ENCODE measurements at regions not wholly inside any gene's neighbourhood (a gene's known extent, or its start where the extent isn't known, plus 50 kb on each side); places are given as distances from the start of the nearest gene placed in this dataset.

DNA sequence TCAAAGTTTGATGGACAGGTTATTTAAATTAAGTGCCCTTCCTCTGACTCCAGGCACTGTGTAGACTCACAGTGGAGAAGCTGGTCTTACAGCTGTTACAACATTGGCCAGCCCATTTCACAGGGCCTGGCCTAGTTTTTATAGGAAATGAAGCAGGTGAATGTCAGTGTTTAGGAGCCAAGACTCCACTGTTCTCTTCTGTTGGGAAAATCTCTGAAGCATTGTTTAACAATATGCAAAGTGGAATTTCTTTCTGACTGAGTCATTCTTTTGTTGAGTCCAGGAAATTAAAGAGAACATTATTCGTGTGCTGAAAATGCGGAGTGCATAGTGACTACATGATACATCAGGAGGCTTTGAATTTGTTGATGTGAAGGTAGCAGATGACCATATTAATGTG lies 64.7 kb downstream of the ARRDC4 start:
- no peak overlapping the region for H2AFZ ChIP-seq (ENCODE audit: low read length)
- no peaks in the 10 kb centered on the region for H3K79me2 ChIP-seq (ENCODE audit: insufficient read depth, low read length)
- H3K4me2 ChIP-seq (ENCODE audit: low read depth, low read length, poor library complexity, severe bottlenecking), result no peak overlapping the region
- no peaks in the 10 kb centered on the region for H3K27me3 ChIP-seq (ENCODE audit: insufficient read depth, low read length, poor library complexity, severe bottlenecking)
- H3K4me3 ChIP-seq (ENCODE audit: low read length, poor library complexity, severe bottlenecking), result no peak overlapping the region
- H3K4me1 ChIP-seq (ENCODE audit: insufficient read depth, low read length, poor library complexity, severe bottlenecking), result no peaks in the 10 kb centered on the region
- no peak overlapping the region for H3K9ac ChIP-seq (ENCODE audit: low read depth, low read length, poor library complexity, severe bottlenecking)
- no peaks in the 10 kb centered on the region for H3K36me3 ChIP-seq (ENCODE audit: insufficient read depth, low read length)
- H3K9me3 ChIP-seq (ENCODE audit: insufficient read depth, low read depth, low read length), result no peaks in the 10 kb centered on the region
- H3F3A ChIP-seq (ENCODE audit: low read depth), result no peaks in the 10 kb centered on the region
- TF ChIP-seq CTCF (conservative IDR thresholded peaks at IDR 0.05; ENCODE audit: low read length) (no peak), EZH2phosphoT487 (IDR thresholded peaks at IDR 0.05; ENCODE audit: borderline replicate concordance) (no peak)
- H4K20me1 ChIP-seq (ENCODE audit: insufficient read depth, low read length, poor library complexity, severe bottlenecking), result no peaks in the 10 kb centered on the region
- H3K9me2 ChIP-seq (replicated peaks; ENCODE audit: low read depth, low read length), result no peaks in the 10 kb centered on the region

DNA sequence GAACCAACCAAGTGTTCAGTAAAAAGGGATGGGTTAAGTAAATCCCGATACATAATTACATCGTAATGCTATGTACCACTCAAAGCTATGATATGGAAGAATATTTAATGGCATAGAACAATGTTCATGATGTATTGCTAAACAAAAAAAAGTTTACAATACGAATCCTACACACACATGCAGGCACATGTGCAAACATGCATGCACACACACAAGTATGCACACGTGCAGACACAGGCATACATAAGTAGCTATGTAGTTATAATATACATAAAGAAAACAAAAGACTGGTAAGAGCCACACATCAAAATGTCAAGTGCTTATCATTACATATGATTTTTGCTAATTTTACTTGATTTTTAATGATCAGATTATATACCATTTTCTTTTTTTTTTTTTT lies 74.2 kb downstream of the ARRDC4 start:
- no peak overlapping the region for H2AFZ ChIP-seq (ENCODE audit: low read length)
- H3K79me2 ChIP-seq (ENCODE audit: insufficient read depth, low read length), result no peaks in the 10 kb centered on the region
- no peaks in the 10 kb centered on the region for H3K36me3 ChIP-seq (ENCODE audit: insufficient read depth, low read length)
- H3K4me3 ChIP-seq (ENCODE audit: low read length, poor library complexity, severe bottlenecking), result no peak overlapping the region
- no peaks in the 10 kb centered on the region for H3F3A ChIP-seq (ENCODE audit: low read depth)
- no peaks in the 10 kb centered on the region for H3K9me2 ChIP-seq (replicated peaks; ENCODE audit: low read depth, low read length)
- H3K9ac ChIP-seq (ENCODE audit: low read depth, low read length, poor library complexity, severe bottlenecking), result no peak overlapping the region
- no peaks in the 10 kb centered on the region for H3K4me1 ChIP-seq (ENCODE audit: insufficient read depth, low read length, poor library complexity, severe bottlenecking)
- H3K27me3 ChIP-seq (ENCODE audit: insufficient read depth, low read length, poor library complexity, severe bottlenecking), result no peaks in the 10 kb centered on the region
- no peak overlapping the region for H3K4me2 ChIP-seq (ENCODE audit: low read depth, low read length, poor library complexity, severe bottlenecking)
- no peaks in the 10 kb centered on the region for H4K20me1 ChIP-seq (ENCODE audit: insufficient read depth, low read length, poor library complexity, severe bottlenecking)
- TF ChIP-seq CTCF (conservative IDR thresholded peaks at IDR 0.05; ENCODE audit: low read length), result no peak
- H3K9me3 ChIP-seq (ENCODE audit: insufficient read depth, low read depth, low read length), result no peaks in the 10 kb centered on the region

GRCh38 chr15:98035134-98035533 lies 74.6 kb downstream of the ARRDC4 start:
- Histone ChIP-seq H3K4me2 (ENCODE audit: low read depth, low read length, poor library complexity, severe bottlenecking) (no peak overlapping the region), H4K20me1 (ENCODE audit: insufficient read depth, low read length, poor library complexity, severe bottlenecking) (no peaks in the 10 kb centered on the region), H2AFZ (ENCODE audit: low read length) (no peak overlapping the region), H3F3A (ENCODE audit: low read depth) (no peaks in the 10 kb centered on the region), H3K4me3 (ENCODE audit: low read length, poor library complexity, severe bottlenecking) (no peak overlapping the region), H3K27me3 (ENCODE audit: insufficient read depth, low read length, poor library complexity, severe bottlenecking) (no peaks in the 10 kb centered on the region), H3K79me2 (ENCODE audit: insufficient read depth, low read length) (no peaks in the 10 kb centered on the region), H3K9me2 (replicated peaks; ENCODE audit: low read depth, low read length) (no peaks in the 10 kb centered on the region), H3K9ac (ENCODE audit: low read depth, low read length, poor library complexity, severe bottlenecking) (no peak overlapping the region), H3K4me1 (ENCODE audit: insufficient read depth, low read length, poor library complexity, severe bottlenecking) (no peaks in the 10 kb centered on the region), H3K9me3 (ENCODE audit: insufficient read depth, low read depth, low read length) (no peaks in the 10 kb centered on the region), H3K36me3 (ENCODE audit: insufficient read depth, low read length) (no peaks in the 10 kb centered on the region)
- TF ChIP-seq EZH2phosphoT487 (IDR thresholded peaks at IDR 0.05; ENCODE audit: borderline replicate concordance) (no peak), CTCF (conservative IDR thresholded peaks at IDR 0.05; ENCODE audit: low read length) (no peak)

All from Loucy (cell line).